GM19452 (cell line): ENCODE measurements at regions not wholly inside any gene's neighbourhood (a gene's known extent, or its start where the extent isn't known, plus 50 kb on each side); places are given as distances from the start of the nearest gene placed in this dataset.
"Not testable (repeated sequence)": the region's sequence is repeated elsewhere in the genome, so short reads cannot be mapped to it uniquely, and the experiment has no call there.

Experiments
- ATAC-seq: cut with Tn5 transposase; IDR thresholded peaks from one replicate; pipeline ENCODE4 v1.9.1; 2021; ENCODE audit not compliant: unreplicated experiment

- ATAC-seq, result no peak
These were observed 108.1 kb upstream of the ARRDC3 start for GRCh38 chr5:91491229-91491628.

DNA sequence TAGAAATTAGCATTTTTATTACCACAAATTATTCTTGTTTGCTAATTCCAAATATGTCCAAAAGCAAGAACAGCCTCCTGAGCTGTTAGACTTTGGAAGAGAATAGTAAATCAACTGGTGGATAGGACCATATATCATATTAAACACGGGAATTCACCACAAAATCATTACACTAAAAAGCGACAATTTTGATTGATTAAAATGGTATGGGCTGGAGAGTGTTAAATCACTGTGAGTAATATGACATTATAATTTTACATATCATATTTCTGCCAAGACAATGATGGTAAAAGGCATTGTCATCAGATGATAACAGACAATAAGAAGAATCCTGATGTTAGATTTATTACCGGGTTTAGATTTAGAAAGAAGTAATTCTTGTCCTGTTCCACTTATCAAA, 107.2 kb upstream of the ARRDC3 start:
- ATAC-seq, result no peak

DNA sequence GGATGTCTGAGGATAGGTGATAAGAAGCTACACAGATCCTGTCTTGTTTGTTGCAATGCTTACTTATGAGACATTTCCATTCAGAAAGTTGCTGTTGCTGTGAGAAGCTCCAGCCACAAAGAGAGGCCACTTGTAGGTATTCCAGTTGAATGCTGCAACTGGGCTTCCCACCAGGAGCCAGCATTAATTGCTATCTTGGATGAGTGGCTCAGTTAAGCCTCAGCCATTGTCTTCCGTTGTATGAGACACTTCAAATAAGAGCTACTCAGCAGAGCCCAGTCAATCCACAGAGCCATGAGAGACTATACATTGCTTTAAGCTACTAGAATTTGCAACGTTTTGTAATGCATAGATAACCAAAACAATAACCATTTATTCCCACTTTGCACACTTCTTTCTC, 104.3 kb upstream of the ARRDC3 start:
- no peak for ATAC-seq

GRCh38 chr5:91486638-91487037, 103.5 kb upstream of the ARRDC3 start:
- no peak for ATAC-seq

DNA sequence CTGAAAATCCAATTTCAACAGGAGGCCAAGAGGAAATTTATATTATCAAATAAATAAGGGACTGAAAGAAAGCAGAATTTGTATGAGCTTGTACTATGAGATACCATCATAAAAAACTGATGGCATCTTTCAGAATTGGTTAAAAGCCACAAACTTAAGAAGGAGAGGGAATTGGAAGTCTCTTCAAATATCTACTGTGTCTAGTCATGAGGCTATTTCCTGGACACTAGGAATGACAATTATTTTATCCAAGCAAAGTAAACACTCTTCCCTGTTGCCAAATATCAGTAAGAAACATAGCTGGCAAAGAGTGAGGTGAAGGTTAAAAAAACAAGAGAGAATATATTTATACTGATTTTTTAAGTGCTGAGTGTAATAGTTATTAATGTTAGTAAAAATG, 101.5 kb upstream of the ARRDC3 start:
- ATAC-seq, result no peak

- not testable (repeated sequence) for ATAC-seq
These were observed 96.3 kb upstream of the ARRDC3 start for GRCh38 chr5:91479376-91479775.

DNA sequence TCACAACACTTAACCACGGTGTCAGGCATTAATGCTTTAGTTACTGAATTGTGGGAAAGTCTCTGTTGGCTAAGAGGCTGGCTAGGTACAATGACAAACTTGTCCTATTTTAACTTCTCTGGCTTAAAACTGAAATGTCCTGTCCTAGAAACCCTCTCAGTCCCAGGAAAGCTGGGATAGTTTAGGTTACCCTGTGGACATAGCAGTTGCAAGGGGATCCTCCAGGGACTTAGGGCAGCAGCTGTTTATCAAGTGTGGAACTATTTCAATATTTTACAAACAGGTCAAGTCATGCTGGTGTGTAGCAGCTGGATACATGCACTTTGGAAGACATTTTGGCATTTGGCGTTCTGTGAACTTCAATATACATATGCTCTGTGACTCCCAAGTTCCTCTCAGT, 95.0 kb upstream of the ARRDC3 start:
- no peak for ATAC-seq

- no peak for ATAC-seq
These were observed 94.3 kb upstream of the ARRDC3 start for GRCh38 chr5:91477408-91477807.

DNA sequence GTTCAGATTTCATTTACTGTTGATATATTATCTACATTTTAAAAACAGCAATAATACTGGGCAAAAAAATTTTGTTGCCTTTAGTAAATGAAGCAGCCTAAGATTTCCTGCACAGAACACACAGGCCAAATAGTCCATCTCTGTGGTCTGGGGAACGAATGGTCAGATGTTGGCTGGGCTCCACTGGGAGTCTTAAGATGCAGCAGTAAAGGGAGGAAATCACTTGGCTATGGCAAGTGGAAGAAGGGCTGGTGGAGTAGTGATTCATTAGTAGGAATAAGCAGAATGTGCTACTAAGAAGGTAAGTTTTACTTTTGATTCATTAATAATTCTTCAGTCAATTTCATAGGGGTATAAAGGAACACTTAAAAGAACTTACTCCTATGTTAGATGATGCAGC, 91.1 kb upstream of the ARRDC3 start:
- ATAC-seq, result no peak

- no peak for ATAC-seq
These were observed 89.5 kb upstream of the ARRDC3 start for GRCh38 chr5:91472631-91473030.

DNA sequence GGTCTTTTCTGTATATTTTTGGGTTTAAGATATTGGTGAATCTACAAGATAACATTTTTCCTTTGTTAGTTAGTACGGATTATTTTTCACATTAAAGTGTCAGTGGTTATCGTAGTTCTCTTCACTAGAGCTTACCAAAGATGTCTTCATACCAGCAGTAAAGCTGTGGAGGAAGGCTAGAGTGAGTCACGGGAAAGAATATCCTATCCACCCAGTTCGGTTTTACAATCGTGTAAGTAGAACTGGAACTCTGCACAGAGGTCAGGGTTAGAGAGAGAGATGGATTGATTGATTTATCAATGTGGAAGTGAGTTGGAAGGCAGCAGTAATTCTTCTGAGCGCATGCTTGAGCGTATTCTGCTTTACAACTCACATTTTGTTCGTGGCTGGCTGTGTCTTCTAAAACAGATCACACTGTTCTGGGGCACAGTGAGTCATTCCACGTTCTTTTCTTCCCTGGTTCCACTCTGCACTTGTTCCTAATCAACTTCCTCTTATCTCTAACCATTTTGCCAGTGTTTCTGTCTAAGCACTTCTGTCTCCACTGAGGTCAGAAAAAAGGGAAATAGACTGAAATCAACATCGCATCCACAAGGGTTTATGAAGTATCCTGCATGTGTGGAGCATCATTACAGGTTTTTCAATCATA, 86.5 kb upstream of the ARRDC3 start:
- ATAC-seq, result no peak

- ATAC-seq, result no peak
These were observed 85.7 kb upstream of the ARRDC3 start for GRCh38 chr5:91468651-91469422.

DNA sequence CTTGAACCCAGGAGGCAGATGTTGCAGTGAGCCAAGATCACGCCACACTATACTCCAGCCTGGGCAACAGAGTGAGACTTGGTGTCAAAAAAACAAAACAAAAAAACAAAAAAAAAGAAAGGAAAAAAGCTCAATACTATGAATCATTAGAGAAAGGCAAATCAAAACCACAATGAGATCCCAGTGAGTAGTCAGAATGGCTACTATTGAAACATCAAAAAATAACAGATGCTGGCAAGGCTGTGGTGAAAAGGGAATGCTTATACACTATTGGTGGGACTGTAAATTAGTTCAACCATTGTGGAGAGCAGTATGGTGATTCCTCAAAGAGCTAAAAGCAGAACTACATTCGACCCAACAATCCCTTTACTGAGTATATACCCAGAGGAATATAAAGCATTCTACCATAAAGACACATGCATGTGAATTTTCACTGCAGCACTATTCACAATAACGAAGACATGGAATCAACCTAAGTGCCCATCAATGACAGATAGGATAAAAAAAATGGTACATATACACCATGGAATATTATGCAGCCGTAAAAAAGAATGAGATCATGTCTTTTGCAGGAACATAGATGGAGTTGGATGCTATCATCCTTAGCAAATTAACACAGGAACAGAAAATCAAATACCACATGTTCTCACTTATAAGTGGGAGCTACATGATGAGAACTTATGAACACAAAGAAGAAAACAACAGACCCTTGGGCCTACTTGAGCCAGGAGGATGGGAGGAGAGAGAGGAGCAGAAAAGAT, 81.9 kb upstream of the ARRDC3 start:
- ATAC-seq, result no peak

GRCh38 chr5:91457681-91458058, 74.6 kb upstream of the ARRDC3 start:
- ATAC-seq, result no peak

- no peak for ATAC-seq
These were observed 74.0 kb upstream of the ARRDC3 start for GRCh38 chr5:91456928-91457680.

DNA sequence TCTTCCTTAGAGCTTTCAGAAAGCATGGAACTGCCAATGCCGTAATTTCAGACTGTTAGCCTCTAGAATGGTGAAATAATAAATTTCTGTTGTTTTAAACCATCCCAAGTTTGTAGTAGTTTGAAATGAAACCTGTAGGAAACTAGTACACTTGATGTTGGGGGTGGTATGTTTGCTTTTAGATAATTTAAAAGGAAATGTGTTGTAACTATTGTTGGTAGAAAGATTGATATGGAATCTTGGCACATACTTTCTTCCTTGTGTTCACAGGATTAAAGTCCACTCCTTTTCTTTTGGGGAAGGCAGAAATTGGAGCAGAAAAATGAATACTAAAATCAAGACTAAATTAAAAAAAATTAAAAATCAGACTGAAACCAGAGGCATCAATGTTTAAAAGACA, 66.0 kb upstream of the ARRDC3 start:
- ATAC-seq, result no peak

DNA sequence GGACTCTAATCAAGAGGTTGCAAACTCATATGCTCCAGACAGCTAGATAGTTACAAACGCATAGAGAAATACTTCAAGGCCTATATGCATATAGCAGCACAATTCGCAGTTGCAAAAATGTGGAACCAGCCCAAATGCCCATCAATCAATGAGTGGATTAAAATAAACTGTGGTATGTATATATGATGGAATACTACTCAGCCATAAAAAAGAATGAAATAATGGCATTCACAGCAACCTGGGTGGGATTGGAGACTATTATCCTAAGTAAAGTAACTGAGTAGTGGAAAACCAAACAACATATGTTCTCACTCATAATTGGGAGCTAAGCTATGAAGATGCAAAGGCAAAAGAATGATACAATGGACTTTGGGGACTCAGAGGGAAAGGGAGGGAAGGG, 65.0 kb upstream of the ARRDC3 start:
- not testable (repeated sequence) for ATAC-seq

DNA sequence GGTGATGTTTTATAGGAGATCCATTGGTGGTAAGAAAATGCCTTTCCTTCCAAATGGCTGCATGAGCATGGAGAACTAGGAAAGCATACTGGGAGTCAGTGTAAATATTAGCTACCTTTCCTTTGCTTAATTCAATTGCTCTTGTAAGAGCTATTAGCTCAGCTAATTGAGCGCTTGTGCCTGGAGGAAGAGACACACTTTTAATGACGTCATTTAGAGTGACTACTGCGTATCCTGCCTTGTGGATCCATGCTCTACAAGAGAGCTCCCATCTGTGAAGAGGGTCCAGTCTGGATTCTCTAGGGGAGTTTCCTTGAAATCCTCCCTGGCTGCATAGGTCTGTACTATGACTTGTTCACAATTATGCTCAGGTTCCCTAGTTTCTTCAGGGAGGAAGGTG, 63.8 kb upstream of the ARRDC3 start:
- ATAC-seq, result not testable (repeated sequence)

GRCh38 chr5:91443761-91444467, 60.8 kb upstream of the ARRDC3 start:
- no peak for ATAC-seq

GRCh38 chr5:91443023-91443422, 59.9 kb upstream of the ARRDC3 start:
- ATAC-seq, result no peak

GRCh38 chr5:91441082-91441481, 58.0 kb upstream of the ARRDC3 start:
- ATAC-seq, result no peak
